Fibroblast of peridontal ligament (primary cell): ENCODE measurements at regions not wholly inside any gene's neighbourhood (a gene's known extent, or its start where the extent isn't known, plus 50 kb on each side); places are given as distances from the start of the nearest gene placed in this dataset.
"Not testable (repeated sequence)": the region's sequence is repeated elsewhere in the genome, so short reads cannot be mapped to it uniquely, and the experiment has no call there.

Experiments used
- DNase-seq: peaks from one replicate; pipeline ENCODE4 v3.0.0-alpha.2; 2010; ENCODE audit errors: extremely low read depth

- peak; percentile 67 for DNase-seq
Observed at GRCh38 chr4:137861682-137862081, 329.4 kb upstream of the PCDH18 start.

- no peak for DNase-seq
Observed at GRCh38 chr4:137853424-137853823, 321.1 kb upstream of the PCDH18 start.

- DNase-seq, result no peak
Observed at GRCh38 chr4:137852326-137852725, 320.0 kb upstream of the PCDH18 start.

GRCh38 chr4:137851435-137851834, 319.1 kb upstream of the PCDH18 start:
- DNase-seq, result no peak

- not testable (repeated sequence) for DNase-seq
Observed at GRCh38 chr4:137827945-137828344, 295.7 kb upstream of the PCDH18 start.

- no peak for DNase-seq
Observed at GRCh38 chr4:137825505-137825904, 293.2 kb upstream of the PCDH18 start.

GRCh38 chr4:137823007-137823406, 290.7 kb upstream of the PCDH18 start:
- no peak for DNase-seq

- peak; percentile 66 for DNase-seq
Observed at GRCh38 chr4:137819964-137820383, 287.7 kb upstream of the PCDH18 start.

- DNase-seq, result no peak
Observed at GRCh38 chr4:137812258-137812657, 280.0 kb upstream of the PCDH18 start.

GRCh38 chr4:137806420-137806819, 274.1 kb upstream of the PCDH18 start:
- DNase-seq, result no peak

GRCh38 chr4:137804906-137805495, 272.7 kb upstream of the PCDH18 start:
- no peak for DNase-seq

- DNase-seq, result peak; percentile 18
Observed at GRCh38 chr4:137800861-137801260, 268.6 kb upstream of the PCDH18 start.

- DNase-seq, result peak; percentile 46
Observed at GRCh38 chr4:137794764-137795254, 262.5 kb upstream of the PCDH18 start.

GRCh38 chr4:137789263-137789662, 257.0 kb upstream of the PCDH18 start:
- DNase-seq, result not testable (repeated sequence)

GRCh38 chr4:137783923-137784322, 251.6 kb upstream of the PCDH18 start:
- not testable (repeated sequence) for DNase-seq

GRCh38 chr4:137775701-137776100, 243.4 kb upstream of the PCDH18 start:
- peak; percentile 21 for DNase-seq

GRCh38 chr4:137774501-137774900, 242.2 kb upstream of the PCDH18 start:
- no peak for DNase-seq

GRCh38 chr4:137768881-137769280, 236.6 kb upstream of the PCDH18 start:
- no peak for DNase-seq

- DNase-seq, result peak; percentile 47
Observed at GRCh38 chr4:137768196-137768595, 235.9 kb upstream of the PCDH18 start.

GRCh38 chr4:137762591-137762990, 230.3 kb upstream of the PCDH18 start:
- DNase-seq, result no peak

- peak; percentile 53 for DNase-seq
Observed at GRCh38 chr4:137754652-137755471, 222.6 kb upstream of the PCDH18 start.

GRCh38 chr4:137749466-137749865, 217.2 kb upstream of the PCDH18 start:
- peak; percentile 59 for DNase-seq

GRCh38 chr4:137748616-137749015, 216.3 kb upstream of the PCDH18 start:
- no peak for DNase-seq
